GM12864 (cell line): ENCODE measurements at regions not wholly inside any gene's neighbourhood (a gene's known extent, or its start where the extent isn't known, plus 50 kb on each side); places are given as distances from the start of the nearest gene placed in this dataset.

Experiments used
- DNase-seq: peaks from one replicate; pipeline ENCODE4 v3.0.0-alpha.2; 2011; ENCODE audit warnings: low read depth
- H3K4me3 ChIP-seq: 2 replicates; pipeline ENCODE4 v1.5.1; 2011; ENCODE audit warnings: mild to moderate bottlenecking, low read depth, low read length, control low read depth
- TF ChIP-seq, protein P1 (sequence below): IDR thresholded peaks from 2 replicates; pipeline ENCODE4 v1.5.1; 2011; ENCODE audit warnings: low read depth, mild to moderate bottlenecking, moderate library complexity, low read length, control low read depth, inconsistent platforms; ENCODE audit errors: missing control alignments

DNA sequence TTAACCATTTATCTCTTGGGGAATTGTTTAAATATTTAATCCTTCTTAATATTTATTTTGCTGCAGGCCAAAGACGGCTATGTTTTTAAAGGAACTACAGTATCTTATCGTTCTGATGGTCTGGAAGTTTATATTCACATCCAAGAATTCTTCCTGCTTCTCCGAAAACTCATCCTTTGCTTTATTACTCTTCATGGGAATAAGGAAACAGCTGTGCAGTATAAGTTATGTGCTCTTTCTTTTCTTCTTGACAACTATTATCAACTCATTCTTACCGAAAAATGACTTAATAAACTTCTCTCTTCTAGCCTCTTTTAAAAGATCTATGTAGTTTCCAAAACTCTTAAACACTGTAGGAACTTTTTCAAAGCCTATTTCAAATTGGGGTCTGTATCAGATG, 335.6 kb upstream of the NOVA1 start:
- TF ChIP-seq, protein P1, sequence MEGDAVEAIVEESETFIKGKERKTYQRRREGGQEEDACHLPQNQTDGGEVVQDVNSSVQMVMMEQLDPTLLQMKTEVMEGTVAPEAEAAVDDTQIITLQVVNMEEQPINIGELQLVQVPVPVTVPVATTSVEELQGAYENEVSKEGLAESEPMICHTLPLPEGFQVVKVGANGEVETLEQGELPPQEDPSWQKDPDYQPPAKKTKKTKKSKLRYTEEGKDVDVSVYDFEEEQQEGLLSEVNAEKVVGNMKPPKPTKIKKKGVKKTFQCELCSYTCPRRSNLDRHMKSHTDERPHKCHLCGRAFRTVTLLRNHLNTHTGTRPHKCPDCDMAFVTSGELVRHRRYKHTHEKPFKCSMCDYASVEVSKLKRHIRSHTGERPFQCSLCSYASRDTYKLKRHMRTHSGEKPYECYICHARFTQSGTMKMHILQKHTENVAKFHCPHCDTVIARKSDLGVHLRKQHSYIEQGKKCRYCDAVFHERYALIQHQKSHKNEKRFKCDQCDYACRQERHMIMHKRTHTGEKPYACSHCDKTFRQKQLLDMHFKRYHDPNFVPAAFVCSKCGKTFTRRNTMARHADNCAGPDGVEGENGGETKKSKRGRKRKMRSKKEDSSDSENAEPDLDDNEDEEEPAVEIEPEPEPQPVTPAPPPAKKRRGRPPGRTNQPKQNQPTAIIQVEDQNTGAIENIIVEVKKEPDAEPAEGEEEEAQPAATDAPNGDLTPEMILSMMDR, result no peak
- DNase-seq, result no peak
- no peak overlapping the region for H3K4me3 ChIP-seq

DNA sequence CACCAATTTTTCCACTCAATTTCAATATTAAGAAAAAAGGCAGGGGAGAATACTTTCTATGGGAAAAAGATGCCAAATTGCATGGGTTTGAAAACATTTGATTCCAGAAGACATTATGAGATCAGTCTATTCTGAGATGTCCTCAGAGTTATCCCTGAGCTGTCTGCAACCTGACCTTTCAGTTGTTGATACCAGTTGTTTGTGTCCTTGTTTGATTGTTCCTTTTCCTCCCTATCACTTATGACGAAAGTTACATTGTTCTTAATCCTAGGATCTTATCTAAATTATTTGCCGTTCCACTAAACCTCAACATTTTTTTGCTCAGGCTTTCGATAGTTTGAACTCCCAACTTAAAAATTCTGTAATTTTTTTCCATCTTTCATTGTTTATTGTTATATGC, 336.3 kb upstream of the NOVA1 start:
- no peak for DNase-seq
- no peak overlapping the region for H3K4me3 ChIP-seq
- TF ChIP-seq, protein P1, result no peak

DNA sequence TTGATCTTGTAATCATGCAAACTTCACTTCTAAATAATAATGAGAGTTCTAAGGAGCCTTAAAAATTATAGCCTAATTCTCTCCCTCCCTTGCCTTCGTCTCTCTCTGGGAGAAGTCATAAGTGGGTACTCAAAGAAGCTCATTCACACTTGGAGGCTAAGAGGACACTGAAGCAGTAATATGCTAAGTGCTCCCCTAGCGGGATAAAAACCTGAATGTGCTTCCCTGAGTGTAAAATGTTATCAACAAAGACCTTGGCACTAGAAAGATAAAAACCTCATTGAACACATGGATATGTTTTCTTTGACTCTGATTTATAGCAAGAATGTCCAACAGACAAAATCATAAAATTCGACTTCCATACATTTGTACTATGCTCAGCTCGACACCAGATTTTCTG, 337.9 kb upstream of the NOVA1 start:
- no peak overlapping the region for H3K4me3 ChIP-seq
- TF ChIP-seq, protein P1, result no peak
- DNase-seq, result no peak

DNA sequence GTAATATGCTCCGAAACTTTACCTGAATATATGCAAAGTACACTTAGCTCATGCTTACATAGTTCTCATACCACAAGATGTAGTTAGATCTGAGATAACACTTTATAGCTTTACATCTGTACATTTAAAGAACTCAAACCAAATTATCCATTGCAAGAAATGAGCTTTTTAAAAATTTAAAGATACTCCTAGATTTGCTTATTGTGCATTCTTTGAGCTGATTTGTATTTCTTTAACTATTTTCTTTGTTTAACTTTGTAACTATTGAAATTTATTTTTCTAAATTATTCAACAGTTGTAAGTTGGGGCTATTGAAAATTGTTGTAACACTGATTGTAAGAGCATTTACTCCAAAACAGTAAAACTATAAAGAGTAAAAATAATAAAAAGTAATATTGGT, 340.2 kb upstream of the NOVA1 start:
- DNase-seq, result no peak
- H3K4me3 ChIP-seq, result no peak overlapping the region
- TF ChIP-seq, protein P1, result no peak

DNA sequence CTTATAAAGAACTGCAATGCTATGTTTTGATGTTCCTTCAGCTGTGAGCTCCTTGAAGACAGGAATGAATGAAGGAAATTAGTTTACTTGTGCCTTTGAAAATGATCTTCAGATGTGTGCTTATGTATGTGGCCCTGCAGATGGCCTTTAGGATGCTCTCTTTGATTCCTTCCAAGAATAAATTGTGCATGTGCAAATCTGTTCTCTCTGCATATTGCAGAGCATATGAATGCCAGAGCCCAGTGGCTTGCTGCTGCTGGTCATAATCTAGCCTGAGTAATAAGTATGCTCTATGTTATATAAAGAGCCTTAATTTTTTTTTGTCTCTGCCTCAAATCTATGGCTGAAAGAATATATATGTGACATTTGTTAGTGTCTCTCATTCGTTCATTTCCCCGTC, 341.9 kb upstream of the NOVA1 start:
- DNase-seq, result no peak
- TF ChIP-seq, protein P1, result no peak
- H3K4me3 ChIP-seq, result no peak overlapping the region

DNA sequence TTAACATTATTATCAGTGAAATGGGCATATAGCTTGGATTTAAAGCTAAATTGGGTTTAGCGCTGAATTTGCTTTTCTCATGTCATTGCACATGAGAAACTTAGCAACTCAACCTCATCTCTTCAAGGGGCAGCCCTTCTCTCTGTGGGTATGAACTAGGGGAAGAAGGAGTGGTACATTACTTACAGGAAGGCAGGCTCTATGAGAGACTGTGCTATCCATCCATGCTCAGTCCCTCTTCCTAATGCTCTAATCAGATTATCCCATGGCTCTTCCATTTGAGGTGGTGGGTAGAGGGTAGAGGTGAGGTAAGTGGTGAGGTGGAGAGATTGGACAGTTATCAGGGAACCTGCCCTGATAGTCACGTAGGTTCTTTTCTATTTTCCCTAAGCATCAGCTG, 343.7 kb upstream of the NOVA1 start:
- H3K4me3 ChIP-seq, result no peak overlapping the region
- TF ChIP-seq, protein P1, result no peak
- DNase-seq, result no peak

DNA sequence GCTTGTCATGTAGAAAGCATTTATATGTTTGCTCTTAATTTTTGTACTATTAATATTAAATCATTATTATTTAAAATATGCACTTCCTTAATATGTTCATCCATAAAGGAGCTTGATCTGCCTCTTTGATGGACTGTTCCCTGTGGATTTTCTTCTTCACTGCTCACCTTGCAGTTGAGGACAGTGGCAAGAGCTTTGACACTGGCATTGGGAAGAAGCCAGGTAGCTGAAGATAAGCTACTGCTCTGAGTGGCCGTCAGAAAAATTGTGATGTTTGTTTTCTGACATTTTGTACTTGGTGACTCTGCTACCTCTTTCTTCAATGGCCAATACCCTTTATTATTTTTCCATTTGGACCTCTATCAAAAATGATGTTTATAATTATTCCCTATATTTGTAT, 349.4 kb upstream of the NOVA1 start:
- no peak for DNase-seq
- TF ChIP-seq, protein P1, result no peak
- no peak overlapping the region for H3K4me3 ChIP-seq
